ENCODE measurements at regions not wholly inside any gene's neighbourhood (a gene's known extent, or its start where the extent isn't known, plus 50 kb on each side); places are given as distances from the start of the nearest gene placed in this dataset.
"Not testable (repeated sequence)": the region's sequence is repeated elsewhere in the genome, so short reads cannot be mapped to it uniquely, and the experiment has no call there.

- ATAC-seq = no peak
- intact Hi-C loops (cut with DNase I) = no loop called here
- DNase-seq (ENCODE audit: low spot score) = no peak
Observed at GRCh38 chr1:222004784-222005183, 262.9 kb upstream of the DUSP10 start.

- no peak for DNase-seq (ENCODE audit: low spot score)
- intact Hi-C loops (cut with DNase I) = no loop called here
- no peak for ATAC-seq
Observed at GRCh38 chr1:222004034-222004433, 262.1 kb upstream of the DUSP10 start.

DNA sequence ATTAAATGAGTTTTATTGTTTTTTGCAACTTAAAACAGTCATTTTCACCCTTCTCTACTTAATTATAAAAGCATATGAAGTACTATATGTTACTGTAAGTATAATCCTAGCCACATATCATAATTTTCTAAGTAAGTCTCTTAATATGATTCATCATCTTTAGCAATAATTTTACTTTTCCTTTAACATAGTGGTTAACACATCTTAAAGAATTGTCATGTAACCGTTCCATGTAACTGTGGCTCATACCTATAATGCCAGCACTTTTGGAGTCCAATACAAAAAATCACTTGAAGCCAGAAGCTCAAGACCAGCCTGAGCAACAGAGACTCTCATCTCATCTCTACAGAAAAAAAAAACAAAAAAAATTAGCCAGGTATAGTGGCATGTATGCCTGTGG, 260.6 kb upstream of the DUSP10 start:
- intact Hi-C loops (cut with DNase I) = no loop called here
- DNase-seq (ENCODE audit: low spot score) (no peak), ATAC-seq (no peak)

- ATAC-seq (no peak), DNase-seq (ENCODE audit: low spot score) (no peak)
- intact Hi-C loops (cut with DNase I) = no loop called here
Observed at GRCh38 chr1:222000131-222000530, 258.2 kb upstream of the DUSP10 start.

DNA sequence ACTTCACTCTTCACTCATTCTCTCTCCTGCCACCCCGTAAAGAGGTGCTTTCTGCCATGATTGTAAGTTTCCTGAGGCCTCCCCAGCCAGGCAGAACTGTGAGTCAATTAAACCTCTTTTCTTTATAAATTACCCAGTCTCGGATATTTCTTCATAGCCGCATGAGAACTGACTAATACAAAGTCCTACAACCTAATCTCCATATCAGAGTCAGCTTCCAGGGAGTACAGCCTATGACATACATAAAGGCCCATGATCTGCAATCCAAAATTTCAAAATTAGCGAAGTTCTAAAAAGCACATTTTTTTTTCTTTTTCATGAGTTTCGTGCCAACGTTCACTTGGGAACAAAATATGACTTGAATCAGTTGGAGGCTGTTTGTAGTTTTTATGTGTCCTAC, 256.9 kb upstream of the DUSP10 start:
- intact Hi-C loops (cut with DNase I) = no loop called here
- ATAC-seq (no peak), DNase-seq (ENCODE audit: low spot score) (no peak)

DNA sequence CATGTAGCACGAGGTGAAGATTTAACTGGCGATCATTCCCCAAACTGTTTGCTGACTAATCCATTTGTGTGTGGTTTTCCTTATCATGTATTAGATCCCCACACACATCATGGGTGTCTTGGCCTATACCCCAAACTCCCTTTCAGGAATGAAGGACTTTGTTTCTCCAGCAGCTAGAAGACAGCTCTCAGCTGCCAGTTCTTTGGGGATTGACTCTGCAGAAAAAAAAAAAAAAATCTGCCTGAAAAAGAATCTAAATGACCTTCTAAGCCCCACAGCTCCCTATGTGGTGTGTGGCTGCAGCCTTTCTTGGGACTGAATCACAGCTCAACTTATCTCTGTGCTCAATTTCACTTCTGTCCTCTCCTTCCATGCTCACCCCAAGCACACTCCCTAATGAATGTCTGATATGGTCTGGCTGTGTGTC, 256.3 kb upstream of the DUSP10 start:
- DNase-seq (ENCODE audit: low spot score) = no peak
- intact Hi-C loops (cut with DNase I) = no loop called here
- ATAC-seq = no peak

- ATAC-seq; DNase-seq (ENCODE audit: low spot score); intact Hi-C loops (cut with DNase I): not testable (repeated sequence)
Observed at GRCh38 chr1:221997012-221997411, 255.1 kb upstream of the DUSP10 start.

DNA sequence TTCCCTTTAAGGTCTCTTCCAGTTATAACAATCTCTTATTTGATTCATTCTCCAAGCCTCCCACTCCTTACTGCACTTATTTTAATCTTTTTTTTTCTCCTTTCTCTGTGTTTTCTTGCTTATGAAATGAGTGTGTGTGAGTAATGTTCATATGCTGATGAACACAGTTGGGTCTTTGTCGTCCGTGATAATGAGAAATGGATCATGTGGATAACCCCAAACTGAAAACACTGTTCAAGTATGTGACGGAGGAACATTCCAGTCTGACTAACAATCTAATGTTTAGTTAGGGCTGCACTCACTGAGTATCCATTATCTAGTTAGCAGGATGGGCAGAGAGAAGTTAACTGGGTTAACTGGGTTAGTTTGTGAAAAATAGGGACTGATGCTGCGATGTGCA, 253.1 kb upstream of the DUSP10 start:
- intact Hi-C loops (cut with DNase I) = no loop called here
- ATAC-seq = peak; percentile 89
- DNase-seq (ENCODE audit: low spot score) = no peak

GRCh38 chr1:221994274-221994698, 252.4 kb upstream of the DUSP10 start:
- ATAC-seq = no peak
- intact Hi-C loops (cut with DNase I) = no loop called here
- DNase-seq (ENCODE audit: low spot score) = no peak

DNA sequence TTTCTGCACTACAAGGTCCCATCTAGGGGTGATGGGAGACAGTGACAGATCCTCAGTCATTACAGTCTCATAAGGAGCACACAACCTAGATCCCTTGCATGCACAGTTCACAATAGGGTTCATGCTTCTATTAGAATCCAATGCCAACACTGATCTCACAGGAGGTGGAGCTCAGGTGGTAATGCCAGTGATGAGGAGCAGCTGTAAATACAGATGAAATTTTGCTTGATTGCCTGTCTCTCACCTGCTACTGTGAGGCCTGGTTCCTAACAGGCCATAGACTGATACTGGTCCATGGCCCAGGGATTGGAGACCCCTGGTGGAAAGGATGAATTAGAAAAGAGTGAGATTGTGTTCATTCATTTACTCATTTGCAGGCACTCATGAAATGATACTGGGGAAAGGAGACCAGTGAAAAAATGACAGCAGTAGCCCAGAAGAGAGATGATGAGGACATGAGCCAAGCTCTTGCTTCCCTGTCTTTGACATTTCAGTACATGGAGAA, 251.6 kb upstream of the DUSP10 start:
- no peak for DNase-seq (ENCODE audit: low spot score)
- ATAC-seq = no peak
- intact Hi-C loops (cut with DNase I) = no loop called here

- ATAC-seq = no peak
- intact Hi-C loops (cut with DNase I) = no loop called here
- DNase-seq (ENCODE audit: low spot score) = no peak
Observed at GRCh38 chr1:221992427-221992826, 250.5 kb upstream of the DUSP10 start.

DNA sequence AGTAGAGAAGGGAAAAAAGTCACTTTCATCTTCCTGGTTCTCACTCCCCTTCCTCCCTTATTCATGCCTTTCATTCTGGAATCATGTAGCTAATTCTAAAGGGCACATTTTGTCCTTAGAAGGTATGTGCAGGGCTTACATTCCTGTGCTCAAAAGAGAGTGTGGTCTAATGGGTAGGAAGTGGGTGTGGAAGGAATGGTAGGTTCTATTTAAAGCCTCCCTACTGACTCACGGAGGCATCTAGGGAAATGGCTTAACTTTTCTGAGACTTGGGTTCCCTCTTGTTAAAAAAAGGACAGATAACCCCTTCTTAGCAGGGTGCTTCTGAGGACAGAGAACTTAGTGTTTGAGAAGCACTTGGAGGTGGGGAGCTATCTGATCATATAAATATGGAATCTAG, 249.3 kb upstream of the DUSP10 start:
- DNase-seq (ENCODE audit: low spot score) = no peak
- no peak for ATAC-seq
- intact Hi-C loops (cut with DNase I) = no loop called here

- ATAC-seq = no peak
- intact Hi-C loops (cut with DNase I) = no loop called here
- no peak for DNase-seq (ENCODE audit: low spot score)
Observed at GRCh38 chr1:221989741-221990140, 247.9 kb upstream of the DUSP10 start.

DNA sequence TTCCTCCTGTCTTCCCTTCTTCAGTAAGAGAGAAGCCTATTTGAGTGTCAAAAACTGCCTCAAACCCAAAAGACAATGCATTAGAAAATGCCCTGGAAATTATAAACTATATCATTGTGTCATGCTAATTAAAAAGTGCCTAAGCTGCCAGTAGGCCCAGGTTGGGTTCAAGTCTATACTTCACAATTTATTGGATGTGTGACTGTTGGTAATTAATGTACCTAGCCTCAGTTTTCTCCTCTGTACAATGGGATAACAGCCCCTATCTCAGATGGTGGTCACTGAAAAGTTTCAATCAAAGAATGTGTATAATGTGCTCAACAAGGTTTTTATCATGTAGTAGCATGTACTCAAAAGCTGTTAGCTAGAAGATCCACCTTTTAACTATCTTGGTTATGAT, 246.9 kb upstream of the DUSP10 start:
- DNase-seq (ENCODE audit: low spot score) (no peak), ATAC-seq (no peak)
- intact Hi-C loops (cut with DNase I) = no loop called here

GRCh38 chr1:221987860-221988520, 246.1 kb upstream of the DUSP10 start:
- intact Hi-C loops (cut with DNase I) = no loop called here
- ATAC-seq = no peak

DNA sequence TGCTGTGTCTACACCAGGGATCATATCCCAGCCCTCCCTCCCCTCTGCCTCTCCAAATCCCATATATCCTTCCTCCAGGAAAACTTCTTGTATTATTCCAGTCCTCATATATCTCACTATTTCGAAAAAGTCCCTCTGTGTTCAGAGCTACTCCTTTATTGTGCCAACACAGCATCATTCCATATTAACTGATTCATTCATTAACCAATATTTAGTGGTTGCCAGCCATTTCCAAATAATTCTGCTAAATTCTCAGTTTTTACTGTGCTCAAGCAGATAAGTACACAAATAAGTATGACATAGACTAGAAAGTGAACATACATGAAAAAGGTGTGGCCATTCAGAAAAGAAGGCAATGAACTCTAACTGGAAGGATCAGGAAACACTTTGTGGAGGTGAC, 241.6 kb upstream of the DUSP10 start:
- DNase-seq (ENCODE audit: low spot score) (no peak), ATAC-seq (no peak)
- intact Hi-C loops (cut with DNase I) = no loop called here

More at GRCh38 chr1:221987860-221988520, 246.1 kb upstream of the DUSP10 start:
- no peak for DNase-seq (ENCODE audit: low spot score)

GRCh38 chr1:221981461-221981860, 239.6 kb upstream of the DUSP10 start:
- ATAC-seq (no peak), DNase-seq (ENCODE audit: low spot score) (no peak)
- intact Hi-C loops (cut with DNase I) = no loop called here

GRCh38 chr1:221979444-221980032, 237.6 kb upstream of the DUSP10 start:
- DNase-seq (ENCODE audit: low spot score) (no peak), ATAC-seq (no peak)
- intact Hi-C loops (cut with DNase I) = no loop called here

GRCh38 chr1:221978631-221979334, 236.9 kb upstream of the DUSP10 start:
- intact Hi-C loops (cut with DNase I); DNase-seq (ENCODE audit: low spot score); ATAC-seq: not testable (repeated sequence)

GRCh38 chr1:221973787-221974186, 231.9 kb upstream of the DUSP10 start:
- intact Hi-C loops (cut with DNase I); DNase-seq (ENCODE audit: low spot score); ATAC-seq: not testable (repeated sequence)

Measured in sciatic nerve (tissue), 2 donors.